Neural progenitor cell (in vitro differentiated cells): ENCODE measurements at regions not wholly inside any gene's neighbourhood (a gene's known extent, or its start where the extent isn't known, plus 50 kb on each side); places are given as distances from the start of the nearest gene placed in this dataset.

Source experiments
- DNase-seq: peaks from one replicate; pipeline ENCODE4 v3.0.0-alpha.2; 2016; ENCODE audit warnings: low spot score
- H2AFZ ChIP-seq: fragments of 200-600 bp; sonication (generic); replicated peaks from 2 replicates; pipeline ENCODE4 v1.6.1; 2016; ENCODE audit warnings: antibody characterized with exemption
- H3F3A ChIP-seq: fragments of 200-600 bp; sonication (generic); 2 replicates; pipeline ENCODE4 v1.6.1; 2016; ENCODE audit warnings: antibody characterized with exemption, low read depth
- H3K27ac ChIP-seq: fragments of 200-600 bp; sonication (generic); 2 replicates; pipeline ENCODE4 v1.5.1; 2016; ENCODE audit warnings: mild to moderate bottlenecking
- H3K27me3 ChIP-seq: fragments of 200-600 bp; sonication (generic); 2 replicates; pipeline ENCODE4 v1.6.1; 2016; ENCODE audit warnings: mild to moderate bottlenecking, moderate library complexity
- H3K36me3 ChIP-seq: fragments of 200-600 bp; sonication (generic); 2 replicates; pipeline ENCODE4 v1.5.1; 2016
- H3K4me1 ChIP-seq: fragments of 200-600 bp; sonication (generic); 2 replicates; pipeline ENCODE4 v1.6.1; 2016; ENCODE audit warnings: mixed run types
- H3K4me2 ChIP-seq: fragments of 200-600 bp; sonication (generic); 2 replicates; pipeline ENCODE4 v1.6.1; 2016
- H3K4me3 ChIP-seq: fragments of 200-600 bp; sonication (generic); 2 replicates; pipeline ENCODE4 v1.5.1; 2016
- H3K79me2 ChIP-seq: fragments of 200-600 bp; sonication (generic); 2 replicates; pipeline ENCODE4 v1.6.1; 2016; ENCODE audit warnings: low read depth
- H3K9ac ChIP-seq: fragments of 200-600 bp; sonication (generic); 2 replicates; pipeline ENCODE4 v1.6.1; 2016
- H3K9me3 ChIP-seq: fragments of 200-600 bp; sonication (generic); 2 replicates; pipeline ENCODE4 v1.5.1; 2016; ENCODE audit warnings: low read depth
- H4K20me1 ChIP-seq: fragments of 200-600 bp; sonication (generic); 2 replicates; pipeline ENCODE4 v1.6.1; 2016; ENCODE audit warnings: low read depth
- H3K27ac Mint-ChIP-seq: 3 replicates; pipeline ENCODE4 v1.8.0; 2021; ENCODE audit warnings: mixed read lengths
- H3K27me3 Mint-ChIP-seq: 2 replicates; pipeline ENCODE4 v1.8.0; 2022; ENCODE audit warnings: low read depth, mild to moderate bottlenecking, inconsistent platforms, moderate library complexity, mixed read lengths; ENCODE audit not compliant: insufficient read depth
- H3K36me3 Mint-ChIP-seq: 3 replicates; pipeline ENCODE4 v1.8.0; 2021; ENCODE audit warnings: mixed read lengths
- H3K4me1 Mint-ChIP-seq: 3 replicates; pipeline ENCODE4 v1.8.0; 2021; ENCODE audit warnings: mixed read lengths
- H3K4me3 Mint-ChIP-seq: 3 replicates; pipeline ENCODE4 v1.8.0; 2021; ENCODE audit warnings: mild to moderate bottlenecking, moderate library complexity, mixed read lengths
- H3K9me3 Mint-ChIP-seq: 3 replicates; pipeline ENCODE4 v1.8.0; 2020; ENCODE audit warnings: mixed read lengths
- CTCF ChIP-seq: fragments of 200-600 bp; sonication (generic); IDR thresholded peaks from 2 replicates; pipeline ENCODE4 v1.5.1; 2017; ENCODE audit warnings: antibody characterized with exemption, mild to moderate bottlenecking
- EZH2 ChIP-seq: fragments of 200-600 bp; sonication (generic); IDR thresholded peaks from 2 replicates; pipeline ENCODE4 v1.6.1; 2017; ENCODE audit warnings: antibody characterized with exemption, mild to moderate bottlenecking, moderate library complexity
- EZH2phosphoT487 ChIP-seq: fragments of 200-600 bp; sonication (generic); IDR thresholded peaks from 2 replicates; pipeline ENCODE4 v1.6.1; 2017; ENCODE audit warnings: antibody characterized with exemption

GRCh38 chr20:24357177-24357576, 112.3 kb upstream of the SYNDIG1 start:
- Histone ChIP-seq H3K36me3 (no peaks in the 10 kb centered on the region), H4K20me1 (no peaks in the 10 kb centered on the region), H2AFZ (no peak overlapping the region), H3K9ac (no peak overlapping the region), H3K79me2 (no peaks in the 10 kb centered on the region), H3K4me2 (no peak overlapping the region), H3K4me1 (no peaks in the 10 kb centered on the region), H3K4me3 (no peak overlapping the region), H3K27me3 (no peaks in the 10 kb centered on the region), H3K27ac (no peak overlapping the region), H3K9me3 (no peaks in the 10 kb centered on the region), H3F3A (no peaks in the 10 kb centered on the region)
- DNase-seq = no peak
- H3K9me3 Mint-ChIP-seq = peaks cover 7% of the 10 kb centered on the region
- TF ChIP-seq EZH2phosphoT487 (no peak), EZH2 (no peak), CTCF (no peak)
- H3K4me3 Mint-ChIP-seq = no peak overlapping the region
- no peaks in the 10 kb centered on the region for H3K36me3 Mint-ChIP-seq
- no peaks in the 10 kb centered on the region for H3K27me3 Mint-ChIP-seq
- H3K4me1 Mint-ChIP-seq = peaks cover 13% of the 10 kb centered on the region
- no peak overlapping the region for H3K27ac Mint-ChIP-seq

DNA sequence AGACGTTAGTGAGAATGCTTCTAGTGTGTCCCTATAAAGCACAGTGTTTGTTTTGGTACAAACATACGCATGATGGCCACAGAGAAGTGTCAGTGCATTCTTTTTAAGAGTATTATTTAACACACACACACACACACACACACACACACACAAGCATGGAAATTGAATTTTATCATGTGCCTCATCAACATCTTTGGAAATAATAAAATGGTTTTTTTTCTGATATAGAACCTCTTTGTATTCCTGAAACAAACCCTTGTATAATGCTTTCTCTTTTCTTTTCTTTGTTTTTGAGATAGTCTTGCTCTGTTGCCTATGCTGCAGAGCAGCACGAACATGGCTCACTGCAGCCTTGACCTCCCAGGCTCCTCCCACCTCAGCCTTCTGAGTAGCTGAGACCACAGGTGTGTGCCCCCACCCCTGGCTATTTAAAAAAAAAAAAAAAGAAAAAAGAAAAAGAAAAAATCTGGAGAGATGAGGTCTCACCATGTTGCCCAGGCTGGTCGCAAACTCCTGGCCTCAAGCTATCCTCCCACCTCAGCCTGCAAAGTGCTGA, 116.2 kb upstream of the SYNDIG1 start:
- H4K20me1 ChIP-seq = no peaks in the 10 kb centered on the region
- Mint-ChIP-seq H3K9me3 (no peaks in the 10 kb centered on the region), H3K36me3 (no peaks in the 10 kb centered on the region), H3K4me3 (no peak overlapping the region), H3K27ac (no peak overlapping the region), H3K27me3 (no peaks in the 10 kb centered on the region), H3K4me1 (peaks cover 6% of the 10 kb centered on the region)
- no peaks in the 10 kb centered on the region for H3F3A ChIP-seq
- no peaks in the 10 kb centered on the region for H3K79me2 ChIP-seq
- TF ChIP-seq EZH2phosphoT487 = no peak
- H3K4me3 ChIP-seq = no peak overlapping the region
- H2AFZ ChIP-seq = no peak overlapping the region
- no peak for DNase-seq
- no peaks in the 10 kb centered on the region for H3K4me1 ChIP-seq
- H3K27ac ChIP-seq = no peak overlapping the region
- H3K36me3 ChIP-seq = no peaks in the 10 kb centered on the region
- H3K4me2 ChIP-seq = no peak overlapping the region
- no peak overlapping the region for H3K9ac ChIP-seq
- no peaks in the 10 kb centered on the region for H3K27me3 ChIP-seq
- no peaks in the 10 kb centered on the region for H3K9me3 ChIP-seq

DNA sequence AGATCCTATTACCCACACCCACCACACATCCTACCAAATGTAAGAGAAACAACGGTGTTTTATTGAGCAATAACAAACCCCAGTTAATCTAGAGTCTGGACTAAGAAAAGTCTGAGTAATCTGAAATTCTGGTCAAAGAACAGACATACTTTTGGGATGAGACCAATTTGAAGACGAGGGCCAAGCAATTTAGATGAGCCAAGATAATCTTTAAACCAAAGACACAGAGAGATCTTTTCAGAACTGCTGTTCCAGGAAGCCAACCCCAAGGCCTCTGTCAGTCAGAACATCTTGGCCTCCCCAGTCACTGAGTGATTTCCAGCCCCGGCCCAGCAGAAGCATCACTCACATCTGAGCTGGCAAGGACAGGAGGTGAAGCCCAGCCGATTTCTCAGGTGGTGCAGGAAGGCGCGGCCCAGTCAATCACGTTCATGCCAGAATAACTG, 118.5 kb upstream of the SYNDIG1 start:
- Histone ChIP-seq H3K27me3 (no peaks in the 10 kb centered on the region), H3K27ac (no peak overlapping the region), H3K9me3 (no peaks in the 10 kb centered on the region), H3F3A (no peaks in the 10 kb centered on the region), H3K4me1 (no peaks in the 10 kb centered on the region), H3K4me3 (no peak overlapping the region), H2AFZ (no peak overlapping the region), H3K36me3 (no peaks in the 10 kb centered on the region), H3K79me2 (no peaks in the 10 kb centered on the region), H3K9ac (no peak overlapping the region), H4K20me1 (no peaks in the 10 kb centered on the region), H3K4me2 (no peak overlapping the region)
- no peaks in the 10 kb centered on the region for H3K9me3 Mint-ChIP-seq
- TF ChIP-seq EZH2phosphoT487 (no peak), CTCF (no peak), EZH2 (no peak)
- no peak for DNase-seq
- no peaks in the 10 kb centered on the region for H3K27me3 Mint-ChIP-seq
- no peak overlapping the region for H3K4me3 Mint-ChIP-seq
- no peak overlapping the region for H3K27ac Mint-ChIP-seq
- H3K36me3 Mint-ChIP-seq = no peaks in the 10 kb centered on the region
- no peaks in the 10 kb centered on the region for H3K4me1 Mint-ChIP-seq

- H3K27me3 Mint-ChIP-seq = peaks cover 2% of the 10 kb centered on the region
- Histone ChIP-seq H3K27ac (no peak overlapping the region), H3K9ac (no peak overlapping the region), H3F3A (no peaks in the 10 kb centered on the region), H3K36me3 (no peaks in the 10 kb centered on the region), H3K79me2 (no peaks in the 10 kb centered on the region), H3K9me3 (no peaks in the 10 kb centered on the region), H3K4me1 (peaks cover 11% of the 10 kb centered on the region), H4K20me1 (no peaks in the 10 kb centered on the region), H3K27me3 (no peaks in the 10 kb centered on the region), H3K4me2 (no peak overlapping the region), H2AFZ (no peak overlapping the region), H3K4me3 (no peak overlapping the region)
- peaks cover 4% of the 10 kb centered on the region for H3K4me1 Mint-ChIP-seq
- no peak overlapping the region for H3K27ac Mint-ChIP-seq
- H3K9me3 Mint-ChIP-seq = no peaks in the 10 kb centered on the region
- no peak overlapping the region for H3K4me3 Mint-ChIP-seq
- TF ChIP-seq EZH2phosphoT487 = no peak
- TF ChIP-seq EZH2 = no peak
- TF ChIP-seq CTCF = no peak
- no peaks in the 10 kb centered on the region for H3K36me3 Mint-ChIP-seq
- no peak for DNase-seq
These were observed 127.6 kb upstream of the SYNDIG1 start for GRCh38 chr20:24341781-24342180.
